Cardiac muscle cell (in vitro differentiated cells and primary cell): ENCODE measurements at regions not wholly inside any gene's neighbourhood (a gene's known extent, or its start where the extent isn't known, plus 50 kb on each side); places are given as distances from the start of the nearest gene placed in this dataset.

Source experiments
- DNase-seq, 2 donors: peaks; one replicate each; pipeline versions ENCODE4 v3.0.0 to v3.0.0-alpha.2; 2010 to 2017; ENCODE audit warnings: low read depth in 1 of 2, low spot score in 1 of 2
- H3K27ac ChIP-seq: fragments of 200-600 bp; sonication (generic); 2 replicates; pipeline ENCODE4 v1.5.1; 2016
- H3K27me3 ChIP-seq: fragments of 200-600 bp; sonication (generic); 2 replicates; pipeline ENCODE4 v1.6.0; 2016; ENCODE audit warnings: control low read depth
- H3K36me3 ChIP-seq: fragments of 200-600 bp; sonication (generic); 2 replicates; pipeline ENCODE4 v1.5.1; 2016; ENCODE audit warnings: control low read depth
- H3K4me1 ChIP-seq: fragments of 200-600 bp; sonication (generic); 2 replicates; pipeline ENCODE4 v1.8.1; 2017; ENCODE audit warnings: low read depth, mild to moderate bottlenecking, mixed run types
- H3K4me3 ChIP-seq: fragments of 200-600 bp; sonication (generic); 2 replicates; pipeline ENCODE4 v1.5.1; 2016; ENCODE audit warnings: mild to moderate bottlenecking
- H3K9me3 ChIP-seq: fragments of 200-600 bp; sonication (generic); 2 replicates; pipeline ENCODE4 v1.5.1; 2017; ENCODE audit warnings: low read depth, mild to moderate bottlenecking, control low read depth
- TF ChIP-seq, protein P1 (sequence below): IDR thresholded peaks from 2 replicates; pipeline ENCODE4 v1.5.1; 2012; ENCODE audit warnings: low read depth, mild to moderate bottlenecking, low read length

DNA sequence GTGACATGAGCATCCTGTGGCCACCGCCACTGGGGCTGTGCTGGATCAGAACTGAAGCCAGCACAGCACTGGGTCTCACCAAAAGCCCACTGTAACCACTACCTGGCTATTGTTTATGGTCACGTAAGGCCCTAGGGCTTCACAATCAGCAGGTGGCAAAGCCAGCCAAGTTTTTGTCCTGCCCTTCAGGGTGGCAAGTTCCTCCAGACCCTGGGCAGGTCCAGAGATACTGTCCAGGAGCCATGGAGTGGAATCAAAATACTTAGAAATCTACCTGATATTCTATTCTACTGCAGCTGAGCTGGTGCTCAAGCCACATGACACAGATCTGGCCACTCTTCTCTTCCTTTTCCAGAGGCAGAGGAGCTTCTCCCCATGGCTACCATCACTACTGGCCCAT lies 121.2 kb upstream of the CXXC4 start:
- Histone ChIP-seq H3K9me3 (no peaks in the 10 kb centered on the region), H3K4me1 (peaks cover 17% of the 10 kb centered on the region), H3K27ac (peak overlapping the region; percentile 82), H3K36me3 (no peaks in the 10 kb centered on the region), H3K4me3 (no peak overlapping the region), H3K27me3 (no peaks in the 10 kb centered on the region)
- TF ChIP-seq, protein P1, sequence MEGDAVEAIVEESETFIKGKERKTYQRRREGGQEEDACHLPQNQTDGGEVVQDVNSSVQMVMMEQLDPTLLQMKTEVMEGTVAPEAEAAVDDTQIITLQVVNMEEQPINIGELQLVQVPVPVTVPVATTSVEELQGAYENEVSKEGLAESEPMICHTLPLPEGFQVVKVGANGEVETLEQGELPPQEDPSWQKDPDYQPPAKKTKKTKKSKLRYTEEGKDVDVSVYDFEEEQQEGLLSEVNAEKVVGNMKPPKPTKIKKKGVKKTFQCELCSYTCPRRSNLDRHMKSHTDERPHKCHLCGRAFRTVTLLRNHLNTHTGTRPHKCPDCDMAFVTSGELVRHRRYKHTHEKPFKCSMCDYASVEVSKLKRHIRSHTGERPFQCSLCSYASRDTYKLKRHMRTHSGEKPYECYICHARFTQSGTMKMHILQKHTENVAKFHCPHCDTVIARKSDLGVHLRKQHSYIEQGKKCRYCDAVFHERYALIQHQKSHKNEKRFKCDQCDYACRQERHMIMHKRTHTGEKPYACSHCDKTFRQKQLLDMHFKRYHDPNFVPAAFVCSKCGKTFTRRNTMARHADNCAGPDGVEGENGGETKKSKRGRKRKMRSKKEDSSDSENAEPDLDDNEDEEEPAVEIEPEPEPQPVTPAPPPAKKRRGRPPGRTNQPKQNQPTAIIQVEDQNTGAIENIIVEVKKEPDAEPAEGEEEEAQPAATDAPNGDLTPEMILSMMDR = no peak
- no peak for DNase-seq

GRCh38 chr4:104616401-104616820 lies 121.7 kb upstream of the CXXC4 start:
- no peaks in the 10 kb centered on the region for H3K27me3 ChIP-seq
- peak; percentile 23 to 79 for DNase-seq
- H3K27ac ChIP-seq = peak overlapping the region; percentile 82
- peaks cover 17% of the 10 kb centered on the region for H3K4me1 ChIP-seq
- H3K36me3 ChIP-seq = no peaks in the 10 kb centered on the region
- no peaks in the 10 kb centered on the region for H3K9me3 ChIP-seq
- TF ChIP-seq, protein P1 = no peak
- H3K4me3 ChIP-seq = no peak overlapping the region

GRCh38 chr4:104625706-104626105 lies 131.0 kb upstream of the CXXC4 start:
- no peaks in the 10 kb centered on the region for H3K4me1 ChIP-seq
- TF ChIP-seq, protein P1 = no peak
- no peak for DNase-seq
- H3K27ac ChIP-seq = no peak overlapping the region
- H3K9me3 ChIP-seq = no peaks in the 10 kb centered on the region
- H3K27me3 ChIP-seq = no peaks in the 10 kb centered on the region
- no peak overlapping the region for H3K4me3 ChIP-seq
- no peaks in the 10 kb centered on the region for H3K36me3 ChIP-seq

DNA sequence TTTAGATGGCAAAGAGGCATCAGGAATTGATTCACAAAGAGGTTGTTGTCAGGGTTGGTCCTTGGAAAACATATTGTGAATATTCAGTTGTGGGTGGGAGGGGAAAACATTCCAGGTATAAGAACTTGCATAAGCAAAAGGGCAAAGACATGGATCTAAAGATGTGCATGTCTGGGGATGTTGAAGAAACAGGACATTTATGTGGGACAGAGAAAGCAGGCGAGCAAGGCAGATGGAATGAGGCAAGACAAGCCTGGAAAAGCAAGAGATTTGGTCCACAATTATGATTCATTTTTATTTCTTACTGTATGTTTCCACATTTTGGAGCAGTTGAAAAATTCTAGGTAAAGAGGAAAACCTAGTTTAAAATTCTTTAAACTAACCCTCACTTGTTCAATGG lies 134.9 kb upstream of the CXXC4 start:
- TF ChIP-seq, protein P1 = no peak
- no peaks in the 10 kb centered on the region for H3K4me1 ChIP-seq
- DNase-seq = no peak
- H3K27ac ChIP-seq = no peak overlapping the region
- H3K27me3 ChIP-seq = no peaks in the 10 kb centered on the region
- H3K4me3 ChIP-seq = no peak overlapping the region
- no peaks in the 10 kb centered on the region for H3K36me3 ChIP-seq
- no peaks in the 10 kb centered on the region for H3K9me3 ChIP-seq

GRCh38 chr4:104630272-104630671 lies 135.6 kb upstream of the CXXC4 start:
- Histone ChIP-seq H3K9me3 (no peaks in the 10 kb centered on the region), H3K27ac (no peak overlapping the region), H3K27me3 (no peaks in the 10 kb centered on the region), H3K4me3 (no peak overlapping the region), H3K4me1 (no peaks in the 10 kb centered on the region), H3K36me3 (no peaks in the 10 kb centered on the region)
- DNase-seq = peak in 1 of 2 donors; percentile 11
- TF ChIP-seq, protein P1 = no peak

DNA sequence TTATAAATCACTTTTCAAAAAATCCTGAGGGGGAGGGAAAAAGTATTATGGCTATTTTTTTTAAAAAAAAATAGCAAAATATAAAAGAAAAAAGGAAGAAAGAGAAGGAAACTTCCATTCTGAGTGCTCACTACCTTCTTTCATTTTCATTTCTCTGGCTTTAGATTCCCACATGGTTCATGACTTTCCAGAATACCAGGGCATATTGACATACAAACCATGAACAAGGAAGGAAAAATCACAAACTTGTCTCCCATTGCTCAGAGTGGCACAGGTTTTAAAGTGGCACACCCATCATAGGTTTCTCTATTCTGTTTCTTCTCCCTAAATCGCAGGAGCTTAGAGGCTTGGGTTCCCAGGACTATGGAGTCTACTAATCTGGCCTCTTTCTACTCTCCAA lies 136.3 kb upstream of the CXXC4 start:
- no peaks in the 10 kb centered on the region for H3K4me1 ChIP-seq
- TF ChIP-seq, protein P1 = no peak
- H3K27ac ChIP-seq = no peak overlapping the region
- H3K9me3 ChIP-seq = no peaks in the 10 kb centered on the region
- no peaks in the 10 kb centered on the region for H3K27me3 ChIP-seq
- DNase-seq = no peak
- H3K4me3 ChIP-seq = no peak overlapping the region
- no peaks in the 10 kb centered on the region for H3K36me3 ChIP-seq
